H1 (cell line): ENCODE measurements at regions not wholly inside any gene's neighbourhood (a gene's known extent, or its start where the extent isn't known, plus 50 kb on each side); places are given as distances from the start of the nearest gene placed in this dataset.
"Not testable (repeated sequence)": the region's sequence is repeated elsewhere in the genome, so short reads cannot be mapped to it uniquely, and the experiment has no call there.

Experiments
- CTCF ChIA-PET: fragments of 300-600 bp; sonication (Branson Sonifier 250); formaldehyde crosslinking; loops from one replicate; lab custom pipeline; 2021; ENCODE audit not compliant: partially characterized antibody; lab: Charles Lee
- POLR2A ChIA-PET: fragments of 300-600 bp; sonication (Branson Sonifier 250); formaldehyde crosslinking; loops from one replicate; lab custom pipeline; 2021; ENCODE audit warnings: inconsistent platforms; ENCODE audit not compliant: partially characterized antibody; lab: Charles Lee
- DNase-seq, 2 experiments: peaks; one replicate each; pipeline versions ENCODE4 v3.0.0 to v3.0.0-alpha.2; 2010 to 2022; ENCODE audit warnings: low spot score in 2 of 2, low read depth in 1 of 2, mixed read lengths in 1 of 2
- FAIRE-seq: peaks from 2 replicates; lab custom pipeline; 2011; peaks lifted over from hg19 to GRCh38; lab: Jason Lieb, UNC
- H2AFZ ChIP-seq: 2 replicates; pipeline ENCODE4 v1.8.1; 2012; ENCODE audit warnings: low read length, inconsistent platforms
- H2AK5ac ChIP-seq: 2 replicates; pipeline ENCODE4 v1.6.1; 2013; ENCODE audit warnings: low read depth, low read length
- H2BK120ac ChIP-seq: replicated peaks from 2 replicates; pipeline ENCODE3; 2013; ENCODE audit warnings: low read depth, low read length, inconsistent platforms
- H2BK12ac ChIP-seq: 2 replicates; pipeline ENCODE4 v1.6.1; 2013; ENCODE audit warnings: low read depth, low read length
- H2BK15ac ChIP-seq: 2 replicates; pipeline ENCODE4 v1.6.1; 2013; ENCODE audit warnings: low read length
- H2BK20ac ChIP-seq: 2 replicates; pipeline ENCODE4 v1.6.1; 2013; ENCODE audit warnings: low read length
- H2BK5ac ChIP-seq: 2 replicates; pipeline ENCODE4 v1.6.1; 2013; ENCODE audit warnings: low read depth, low read length
- H3K14ac ChIP-seq: 2 replicates; pipeline ENCODE4 v1.6.1; 2013; ENCODE audit warnings: inconsistent platforms; ENCODE audit not compliant: insufficient read length
- H3K18ac ChIP-seq: 2 replicates; pipeline ENCODE4 v1.6.1; 2013; ENCODE audit warnings: low read length; ENCODE audit errors: extremely low read depth
- H3K23ac ChIP-seq: 2 replicates; pipeline ENCODE4 v1.6.1; 2013; ENCODE audit warnings: inconsistent platforms; ENCODE audit not compliant: insufficient read length
- H3K23me2 ChIP-seq: 2 replicates; pipeline ENCODE4 v1.6.1; 2013; ENCODE audit warnings: low read depth, low read length
- H3K27ac ChIP-seq: 2 replicates; pipeline ENCODE4 v1.6.1; 2011; ENCODE audit warnings: low read depth, low read length, inconsistent platforms
- H3K27me3 ChIP-seq, 4 experiments: replicated peaks in 1 of 4; 1 replicate in 1 of 4; 2 replicates in 3 of 4; pipeline versions ENCODE4 v1.6.1 to v1.8.1; 2011 to 2013; ENCODE audit warnings: low read length in 3 of 4, mild to moderate bottlenecking in 3 of 4, inconsistent platforms in 2 of 4, mixed read lengths in 2 of 4, moderate library complexity in 1 of 4; ENCODE audit not compliant: control insufficient read depth in 3 of 4, insufficient read depth in 3 of 4; ENCODE audit errors: extremely low read depth in 1 of 4
- H3K36me3 ChIP-seq, 4 experiments: 2 replicates each; pipeline versions ENCODE4 v1.6.1 to v1.8.1; 2011 to 2013; ENCODE audit warnings: mild to moderate bottlenecking in 4 of 4, low read length in 3 of 4, moderate library complexity in 2 of 4, control low read depth in 1 of 4, inconsistent platforms in 1 of 4; ENCODE audit not compliant: insufficient read depth in 4 of 4, control insufficient read depth in 2 of 4
- H3K4ac ChIP-seq: replicated peaks from 2 replicates; pipeline ENCODE3; 2013; ENCODE audit warnings: low read length, low read depth, mixed read lengths, inconsistent platforms; ENCODE audit not compliant: insufficient read length
- H3K4me1 ChIP-seq, 4 experiments: replicated peaks in 1 of 4; 1 replicate in 1 of 4; 2 replicates in 3 of 4; pipeline versions ENCODE4 v1.6.1 to v1.8.1; 2011 to 2013; ENCODE audit warnings: low read length in 3 of 4, inconsistent platforms in 2 of 4, mixed read lengths in 1 of 4; ENCODE audit not compliant: insufficient read depth in 4 of 4, control insufficient read depth in 3 of 4
- H3K4me2 ChIP-seq, 2 experiments: 2 replicates each; pipeline versions ENCODE4 v1.6.1 to v1.8.1; 2011 to 2013; ENCODE audit warnings: low read depth in 2 of 2, low read length in 2 of 2, control low read depth in 1 of 2, inconsistent platforms in 1 of 2, mild to moderate bottlenecking in 1 of 2; ENCODE audit not compliant: insufficient read depth in 1 of 2
- H3K4me3 ChIP-seq, 4 experiments: fragments of 200-600, 300-600 bp in 1 of 4; sonication (generic), shearing (Covaris generic), sonication (Bioruptor Twin) in 1 of 4; 2 replicates each; pipeline versions ENCODE4 v1.5.1 to v1.8.1; 2011 to 2016; ENCODE audit warnings: low read length in 4 of 4, low read depth in 3 of 4, control low read depth in 2 of 4, inconsistent platforms in 2 of 4, mild to moderate bottlenecking in 2 of 4, mixed read lengths in 1 of 4, moderate library complexity in 1 of 4; ENCODE audit not compliant: insufficient read depth in 2 of 4; ENCODE audit errors: extremely low read depth in 1 of 4
- H3K56ac ChIP-seq: replicated peaks from 2 replicates; pipeline ENCODE3; 2013; ENCODE audit warnings: low read depth, mild to moderate bottlenecking, mixed read lengths, low read length, inconsistent platforms; ENCODE audit not compliant: insufficient read length
- H3K79me1 ChIP-seq: 2 replicates; pipeline ENCODE4 v1.6.1; 2013; ENCODE audit warnings: low read depth, low read length, control low read depth
- H3K79me2 ChIP-seq, 2 experiments: 2 replicates each; pipeline versions ENCODE4 v1.6.1 to v1.8.1; 2012 to 2013; ENCODE audit warnings: low read length in 2 of 2, mild to moderate bottlenecking in 2 of 2, inconsistent platforms in 1 of 2; ENCODE audit not compliant: insufficient read depth in 2 of 2, control insufficient read depth in 1 of 2
- H3K9ac ChIP-seq, 4 experiments: replicated peaks in 1 of 4; 1 replicate in 1 of 4; 2 replicates in 3 of 4; pipeline versions ENCODE4 v1.6.1 to v1.8.1; 2011 to 2013; ENCODE audit warnings: low read depth in 3 of 4, low read length in 3 of 4, control low read depth in 2 of 4, mild to moderate bottlenecking in 2 of 4, moderate library complexity in 2 of 4, inconsistent platforms in 1 of 4; ENCODE audit errors: extremely low read depth in 1 of 4
- H3K9me3 ChIP-seq, 2 experiments: 2 replicates each; pipeline versions ENCODE4 v1.6.1 to v1.8.1; 2012 to 2013; ENCODE audit warnings: mild to moderate bottlenecking in 2 of 2, moderate library complexity in 2 of 2, control low read depth in 1 of 2, inconsistent platforms in 1 of 2, low read depth in 1 of 2, low read length in 1 of 2, mixed read lengths in 1 of 2; ENCODE audit not compliant: insufficient read depth in 2 of 2
- H4K20me1 ChIP-seq, 2 experiments: replicated peaks in 1 of 2; 2 replicates each; pipeline versions ENCODE3 to v1.8.1; 2011 to 2013; ENCODE audit warnings: inconsistent platforms in 2 of 2, low read length in 2 of 2, mild to moderate bottlenecking in 1 of 2; ENCODE audit not compliant: insufficient read depth in 2 of 2, control insufficient read depth in 1 of 2
- H4K5ac ChIP-seq: 2 replicates; pipeline ENCODE4 v1.6.1; 2013; ENCODE audit warnings: low read length, low read depth, mixed read lengths, inconsistent platforms; ENCODE audit not compliant: insufficient read length
- H4K8ac ChIP-seq: 2 replicates; pipeline ENCODE4 v1.8.0; 2013; ENCODE audit warnings: mild to moderate bottlenecking, moderate library complexity, low read length, inconsistent platforms; ENCODE audit not compliant: insufficient read depth; ENCODE audit errors: extremely low read depth
- H4K91ac ChIP-seq: replicated peaks from 2 replicates; pipeline ENCODE3; 2013; ENCODE audit warnings: low read length, mixed read lengths, inconsistent platforms; ENCODE audit not compliant: insufficient read length
- WGBS, 2 experiments: shearing (Covaris generic) in 1 of 2; methylation state at CpG; one replicate each; pipeline versions ENCODE4 v1.1.6 to v1.1.7; 2013 to 2015; ENCODE audit warnings: low lambda C conversion rate in 2 of 2, mixed read lengths in 2 of 2, inconsistent platforms in 1 of 2, low coverage in 1 of 2, missing lambda C conversion rate in 1 of 2; ENCODE audit not compliant: insufficient replicate concordance in 2 of 2, insufficient coverage in 1 of 2, insufficient read length in 1 of 2; ENCODE audit errors: extremely low coverage in 1 of 2, missing lambda C conversion rate in 1 of 2; 5-methylcytosine and 5-hydroxymethylcytosine counted together

DNA sequence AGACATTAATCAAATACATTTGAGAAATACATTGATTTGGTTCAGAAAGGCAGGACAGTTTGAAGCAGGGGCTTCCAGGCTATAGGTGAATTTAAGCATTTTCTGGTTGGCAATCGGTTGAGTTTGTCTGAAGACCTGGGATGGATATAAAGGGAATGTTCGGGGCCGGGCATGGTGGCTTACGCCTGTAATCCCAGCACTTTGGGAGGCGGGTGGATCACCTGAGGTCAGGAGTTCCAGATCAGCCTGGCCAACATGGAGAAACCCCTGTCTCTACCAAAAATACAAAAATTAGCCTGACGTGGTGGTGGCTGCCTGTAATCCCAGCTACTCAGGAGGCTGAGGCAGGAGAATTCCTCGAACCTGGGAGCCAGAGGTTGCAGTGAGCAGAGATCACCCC, 166.5 kb upstream of the ATP10A start:
- H3K4me3 ChIP-seq, H3K27me3 ChIP-seq, H3K4me1 ChIP-seq, DNase-seq, H2BK15ac ChIP-seq, FAIRE-seq, H4K20me1 ChIP-seq, H3K18ac ChIP-seq, H3K4ac ChIP-seq, H2BK20ac ChIP-seq, H2BK12ac ChIP-seq, H4K8ac ChIP-seq, H3K23me2 ChIP-seq, H2AK5ac ChIP-seq, H2BK5ac ChIP-seq, H3K79me2 ChIP-seq, H3K9ac ChIP-seq, POLR2A ChIA-PET, H3K56ac ChIP-seq, H3K79me1 ChIP-seq, H3K9me3 ChIP-seq, H3K4me2 ChIP-seq, H3K14ac ChIP-seq, H4K5ac ChIP-seq, H2AFZ ChIP-seq, H3K23ac ChIP-seq, H2BK120ac ChIP-seq, H3K27ac ChIP-seq, H3K36me3 ChIP-seq, H4K91ac ChIP-seq: not testable (repeated sequence)
- CTCF ChIA-PET: interaction anchor here (0.7 kb wide), 1 partner anchor 48 kb away, joined by 3 read pairs; no protein-coding TSS in a partner anchor
- WGBS, 2 experiments: 87% methylated on average over 6 of the region's 7 CpGs; no CpG with 5 or more reads in 1 of the 2 experiments
